SK-N-SH treated with all-trans-retinoic acid at 6 μM for 48 hours (cell line): ENCODE measurements at regions not wholly inside any gene's neighbourhood (a gene's known extent, or its start where the extent isn't known, plus 50 kb on each side); places are given as distances from the start of the nearest gene placed in this dataset.

Experiments
- ARNTL ChIP-seq: fragments of 450-650 bp; formaldehyde crosslinking; IDR thresholded peaks from 2 replicates; pipeline ENCODE4 v1.5.0; 2020; ENCODE audit warnings: low read depth, mild to moderate bottlenecking, moderate library complexity, borderline replicate concordance
- CSDC2 ChIP-seq: fragments of 250-450 bp; sonication (Bioruptor Pico); IDR thresholded peaks from 2 replicates; pipeline ENCODE4 v1.5.0; 2020; ENCODE audit warnings: mild to moderate bottlenecking, moderate library complexity
- GLIS3 ChIP-seq: fragments of 250-450 bp; sonication (Bioruptor Pico); IDR thresholded peaks from 2 replicates; pipeline ENCODE4 v1.5.0; 2020; ENCODE audit warnings: mild to moderate bottlenecking, moderate library complexity
- RARB ChIP-seq: fragments of 250-450 bp; sonication (Bioruptor Pico); IDR thresholded peaks from 2 replicates; pipeline ENCODE4 v1.8.0; 2021; ENCODE audit warnings: mild to moderate bottlenecking, moderate library complexity
- TOX ChIP-seq: fragments of 250-450 bp; sonication (Bioruptor Pico); IDR thresholded peaks from 2 replicates; pipeline ENCODE4 v1.8.0; 2021; ENCODE audit warnings: mild to moderate bottlenecking, moderate library complexity, borderline replicate concordance
- ZC3H10 ChIP-seq: fragments of 250-450 bp; sonication (Bioruptor Pico); IDR thresholded peaks from 2 replicates; pipeline ENCODE4 v1.5.1; 2021; ENCODE audit warnings: mild to moderate bottlenecking, moderate library complexity
- ZFP3 ChIP-seq: fragments of 250-450 bp; sonication (Bioruptor Pico); IDR thresholded peaks from 2 replicates; pipeline ENCODE4 v1.5.0; 2020; ENCODE audit warnings: mild to moderate bottlenecking, moderate library complexity
- ZFP30 ChIP-seq: fragments of 450-650 bp; formaldehyde crosslinking; IDR thresholded peaks from 2 replicates; pipeline ENCODE4 v1.5.0; 2022; ENCODE audit warnings: mild to moderate bottlenecking, moderate library complexity
- ZNF70 ChIP-seq: fragments of 450-650 bp; formaldehyde crosslinking; IDR thresholded peaks from 2 replicates; pipeline ENCODE4 v1.5.0; 2020; ENCODE audit warnings: mild to moderate bottlenecking, moderate library complexity
- TF ChIP-seq, protein P1 (sequence below): fragments of 250-450 bp; sonication (Bioruptor Pico); IDR thresholded peaks from 2 replicates; pipeline ENCODE4 v1.8.0; 2020; ENCODE audit warnings: mild to moderate bottlenecking, moderate library complexity, borderline replicate concordance

DNA sequence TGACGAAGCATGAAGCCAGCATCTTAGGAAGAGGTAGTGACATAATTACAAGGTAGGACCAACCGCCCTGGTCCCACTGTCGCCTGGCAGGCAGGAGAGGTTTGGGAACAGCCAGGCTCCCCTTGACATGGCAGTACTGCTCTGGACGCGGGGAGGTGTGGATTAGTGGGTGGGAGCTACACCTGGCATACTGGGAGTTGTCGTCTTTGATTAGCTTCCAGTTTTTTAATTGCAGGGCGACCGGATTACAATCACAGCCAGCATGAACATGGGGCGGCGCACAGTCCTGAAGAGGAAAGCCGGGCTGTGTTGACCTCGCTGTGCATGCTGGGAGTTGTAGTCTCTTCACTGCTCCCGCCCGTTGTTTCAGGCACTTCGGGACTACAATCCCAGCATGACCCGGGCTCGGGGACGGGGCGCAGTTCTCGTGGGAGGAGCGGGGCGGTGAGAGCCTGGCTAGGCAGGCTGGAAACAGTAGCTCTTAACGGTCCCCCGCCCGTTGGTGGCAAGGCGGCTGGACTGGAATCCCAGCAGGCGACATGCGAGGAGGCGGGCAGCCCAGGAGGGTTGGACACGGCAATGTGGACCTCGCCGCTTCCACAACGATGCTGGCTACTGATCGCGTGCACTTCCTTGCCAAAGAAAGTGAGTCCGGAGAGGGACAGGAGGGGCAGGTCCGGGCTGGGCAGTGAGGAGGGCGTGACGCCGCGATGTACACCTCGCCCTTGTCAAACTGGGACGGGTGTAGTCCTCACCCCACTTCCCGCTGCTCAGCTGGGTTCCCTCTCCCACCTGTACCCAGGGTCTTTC, 98.0 kb upstream of the ZNF722 start:
- TF ChIP-seq TOX (CRISPR knock-in tag) (no peak), ARNTL (CRISPR knock-in tag) (no peak), ZFP30 (CRISPR knock-in tag) (no peak), RARB (CRISPR knock-in tag) (no peak), ZFP3 (CRISPR knock-in tag) (no peak), ZNF70 (CRISPR knock-in tag) (no peak), CSDC2 (CRISPR knock-in tag) (no peak), ZC3H10 (no peak), GLIS3 (CRISPR knock-in tag) (no peak)
- TF ChIP-seq, protein P1, sequence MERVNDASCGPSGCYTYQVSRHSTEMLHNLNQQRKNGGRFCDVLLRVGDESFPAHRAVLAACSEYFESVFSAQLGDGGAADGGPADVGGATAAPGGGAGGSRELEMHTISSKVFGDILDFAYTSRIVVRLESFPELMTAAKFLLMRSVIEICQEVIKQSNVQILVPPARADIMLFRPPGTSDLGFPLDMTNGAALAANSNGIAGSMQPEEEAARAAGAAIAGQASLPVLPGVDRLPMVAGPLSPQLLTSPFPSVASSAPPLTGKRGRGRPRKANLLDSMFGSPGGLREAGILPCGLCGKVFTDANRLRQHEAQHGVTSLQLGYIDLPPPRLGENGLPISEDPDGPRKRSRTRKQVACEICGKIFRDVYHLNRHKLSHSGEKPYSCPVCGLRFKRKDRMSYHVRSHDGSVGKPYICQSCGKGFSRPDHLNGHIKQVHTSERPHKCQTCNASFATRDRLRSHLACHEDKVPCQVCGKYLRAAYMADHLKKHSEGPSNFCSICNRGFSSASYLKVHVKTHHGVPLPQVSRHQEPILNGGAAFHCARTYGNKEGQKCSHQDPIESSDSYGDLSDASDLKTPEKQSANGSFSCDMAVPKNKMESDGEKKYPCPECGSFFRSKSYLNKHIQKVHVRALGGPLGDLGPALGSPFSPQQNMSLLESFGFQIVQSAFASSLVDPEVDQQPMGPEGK (CRISPR knock-in tag) = no peak
